A549 (cell line): ENCODE measurements at regions not wholly inside any gene's neighbourhood (a gene's known extent, or its start where the extent isn't known, plus 50 kb on each side); places are given as distances from the start of the nearest gene placed in this dataset.

ENCODE experiments used
- ATAC-seq, 2 experiments: fragments of 200-7000 bp in 1 of 2; fragments of >200 bp in 1 of 2; cut with Nextera tagmentation in 1 of 2; cut with Tn5 transposase in 1 of 2; 3 replicates each; pipeline versions ENCODE4 v1.8.0 to v1.9.1; 2018 to 2020; ENCODE audit warnings: mild to moderate bottlenecking in 1 of 2, moderate library complexity in 1 of 2
- CTCF ChIA-PET: fragments of 300-600 bp; sonication (Branson Sonifier 250); formaldehyde crosslinking; extraction: SDS; loops from one replicate; lab custom pipeline; 2021; ENCODE audit warnings: antibody characterized with exemption, inconsistent platforms; lab: Yijun Ruan, JAX
- POLR2A ChIA-PET: fragments of 350-600 bp; formaldehyde crosslinking; extraction: SDS; loops from one replicate; lab custom pipeline; 2021; ENCODE audit warnings: antibody characterized with exemption, inconsistent platforms; lab: Yijun Ruan, JAX
- DNase-seq, 2 experiments: peaks; one replicate each; pipeline versions ENCODE4 v3.0.0 to v3.0.0-alpha.2; 2011 to 2016; ENCODE audit warnings: low read depth in 1 of 2, low spot score in 1 of 2
- FAIRE-seq: peaks from 2 replicates; lab custom pipeline; 2011; peaks lifted over from hg19 to GRCh38; lab: Jason Lieb, UNC
- H3K27ac ChIP-seq, 2 experiments: fragments of >200 bp; sonication (Bioruptor Twin); formaldehyde crosslinking; 3 replicates each; pipeline ENCODE4 v1.5.1; 2016 to 2017
- H3K4me1 ChIP-seq: fragments of >200 bp; sonication (Bioruptor Twin); formaldehyde crosslinking; 3 replicates; pipeline ENCODE4 v1.6.1; 2016
- H3K4me2 ChIP-seq: fragments of >200 bp; sonication (Bioruptor Twin); formaldehyde crosslinking; 3 replicates; pipeline ENCODE4 v1.6.1; 2016
- H3K4me3 ChIP-seq: fragments of >200 bp; sonication (Bioruptor Twin); formaldehyde crosslinking; 3 replicates; pipeline ENCODE4 v1.5.1; 2016
- H3K9me3 ChIP-seq: fragments of >200 bp; sonication (Bioruptor Twin); formaldehyde crosslinking; 3 replicates; pipeline ENCODE4 v1.6.1; 2016
- BHLHE40 ChIP-seq: IDR thresholded peaks from 2 replicates; pipeline ENCODE4 v1.6.1; 2012; ENCODE audit warnings: low read depth, low read length, inconsistent platforms
- CBX8 ChIP-seq: fragments of 200-600 bp; sonication (generic); IDR thresholded peaks from 2 replicates; pipeline ENCODE4 v1.6.1; 2016
- EHMT2 ChIP-seq: fragments of 200-600 bp; sonication (generic); IDR thresholded peaks from 2 replicates; pipeline ENCODE4 v1.6.1; 2016; ENCODE audit warnings: antibody characterized with exemption, low read depth, mild to moderate bottlenecking, moderate library complexity
- ELK1 ChIP-seq: fragments of 150-350 bp; IDR thresholded peaks from 2 replicates; pipeline ENCODE4 v1.6.1; 2014; ENCODE audit warnings: low read depth, mild to moderate bottlenecking, low read length
- ESRRA ChIP-seq: fragments of 150-350 bp; IDR thresholded peaks from 2 replicates; pipeline ENCODE4 v1.6.1; 2014; ENCODE audit warnings: mild to moderate bottlenecking, low read length, borderline replicate concordance
- FOSL2 ChIP-seq, 2 experiments: fragments of 450-650 bp in 1 of 2; fragments of >200 bp in 1 of 2; sonication (Bioruptor Twin) in 1 of 2; formaldehyde crosslinking; IDR thresholded peaks; 2 replicates each; pipeline versions ENCODE4 v1.5.0 to v1.6.1; 2016 to 2020; ENCODE audit warnings: mild to moderate bottlenecking in 1 of 2, moderate library complexity in 1 of 2
- HOXB13 ChIP-seq: fragments of 250-450 bp; sonication (Bioruptor Pico); IDR thresholded peaks from 2 replicates; pipeline ENCODE4 v1.5.0; 2020; ENCODE audit warnings: low read depth, mild to moderate bottlenecking, moderate library complexity
- KDM1A ChIP-seq: fragments of 200-600 bp; sonication (generic); IDR thresholded peaks from 2 replicates; pipeline ENCODE4 v1.6.1; 2016; ENCODE audit warnings: low read depth, mild to moderate bottlenecking
- MAFK ChIP-seq: fragments of 450-650 bp; IDR thresholded peaks from 2 replicates; pipeline ENCODE4 v1.6.1; 2014; ENCODE audit not compliant: partially characterized antibody
- MAX ChIP-seq: IDR thresholded peaks from 2 replicates; pipeline ENCODE4 v1.6.1; 2012
- MYC ChIP-seq: IDR thresholded peaks from 2 replicates; pipeline ENCODE4 v1.6.1; 2012; ENCODE audit warnings: mild to moderate bottlenecking, inconsistent platforms, low read length, improper control_type of control experiment, borderline replicate concordance
- PHF8 ChIP-seq: fragments of 200-600 bp; sonication (generic); IDR thresholded peaks from 2 replicates; pipeline ENCODE4 v1.6.1; 2016; ENCODE audit warnings: low read depth, mild to moderate bottlenecking, antibody characterized with exemption, moderate library complexity, borderline replicate concordance
- RAD21 ChIP-seq, 2 experiments: fragments of >200 bp in 1 of 2; sonication (Bioruptor Twin) in 1 of 2; formaldehyde crosslinking in 1 of 2; IDR thresholded peaks in 1 of 2; conservative IDR thresholded peaks in 1 of 2; 2 replicates in 1 of 2; 3 replicates in 1 of 2; pipeline ENCODE4 v1.6.1; 2012 to 2018; ENCODE audit warnings: inconsistent platforms in 1 of 2
- RCOR1 ChIP-seq: fragments of 150-350 bp; IDR thresholded peaks from 2 replicates; pipeline ENCODE4 v1.6.1; 2014; ENCODE audit warnings: antibody characterized with exemption, low read length, low read depth
- RFX5 ChIP-seq: fragments of 450-650 bp; IDR thresholded peaks from 2 replicates; pipeline ENCODE4 v1.7.1; 2014; ENCODE audit warnings: antibody characterized with exemption, mild to moderate bottlenecking, moderate library complexity
- SMC3 ChIP-seq: fragments of >200 bp; sonication (Bioruptor Twin); formaldehyde crosslinking; IDR thresholded peaks from 3 replicates; pipeline ENCODE4 v1.6.1; 2018; ENCODE audit warnings: inconsistent platforms
- SREBF2 ChIP-seq: fragments of 450-650 bp; IDR thresholded peaks from 2 replicates; pipeline ENCODE4 v1.6.1; 2014; ENCODE audit warnings: mild to moderate bottlenecking, moderate library complexity
- TP53 ChIP-seq: fragments of 250-450 bp; sonication (Bioruptor Pico); IDR thresholded peaks from 2 replicates; pipeline ENCODE4 v1.5.0; 2021; ENCODE audit warnings: mild to moderate bottlenecking, moderate library complexity
- ZNF302 ChIP-seq: fragments of 250-450 bp; sonication (Bioruptor Pico); IDR thresholded peaks from 2 replicates; pipeline ENCODE4 v1.9.0; 2021; ENCODE audit warnings: inconsistent platforms, mild to moderate bottlenecking, moderate library complexity
- ZSCAN20 ChIP-seq: fragments of 250-450 bp; sonication (Bioruptor Pico); IDR thresholded peaks from 2 replicates; pipeline ENCODE4 v1.8.0; 2022; ENCODE audit warnings: mild to moderate bottlenecking, moderate library complexity
- WGBS: methylation state at CpG from one replicate; pipeline ENCODE4 v1.1.6; 2017; ENCODE audit errors: missing lambda C conversion rate; 5-methylcytosine and 5-hydroxymethylcytosine counted together
- TF ChIP-seq, protein P1 (sequence below): fragments of 250-450 bp; sonication (Bioruptor Pico); IDR thresholded peaks from 2 replicates; pipeline ENCODE4 v1.5.0; 2020; ENCODE audit warnings: low read depth, mild to moderate bottlenecking, moderate library complexity
- TF ChIP-seq, protein P2 (sequence below): fragments of 250-450 bp; sonication (Bioruptor Pico); IDR thresholded peaks from 2 replicates; pipeline ENCODE4 v1.5.0; 2021; ENCODE audit warnings: mild to moderate bottlenecking, moderate library complexity, borderline replicate concordance
- TF ChIP-seq, protein P3 (sequence below): IDR thresholded peaks from 2 replicates; pipeline ENCODE4 v1.6.1; 2012; ENCODE audit warnings: low read depth, borderline replicate concordance

DNA sequence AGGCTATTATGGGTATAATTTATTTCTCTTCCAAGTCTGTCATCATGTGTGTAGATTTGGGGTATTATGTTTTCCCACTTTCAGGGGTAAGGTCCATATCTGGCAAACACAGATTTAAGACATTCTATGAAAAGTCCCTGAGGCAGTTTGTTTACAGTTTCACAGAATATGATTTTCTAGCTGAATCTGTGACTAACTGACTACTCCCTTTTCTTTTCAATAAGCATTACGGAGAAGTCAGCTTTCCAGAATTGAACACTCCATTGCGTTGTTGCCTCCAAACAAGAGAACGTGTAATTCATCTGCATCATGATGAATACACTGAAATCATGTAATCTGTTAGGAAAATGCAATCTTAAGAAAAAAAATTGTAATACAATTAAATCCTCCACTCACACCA, 226.7 kb upstream of the SFRP2 start:
- no peaks in the 10 kb centered on the region for H3K9me3 ChIP-seq
- DNase-seq (no peak), ATAC-seq (no peak), FAIRE-seq (no peak)
- H3K27ac ChIP-seq = no peak overlapping the region
- CTCF ChIA-PET = no interaction called here
- WGBS = 16% methylated on average over 3 of the region's 3 CpGs
- POLR2A ChIA-PET = no interaction called here
- no peak for TF ChIP-seq HOXB13
- TF ChIP-seq, protein P1, sequence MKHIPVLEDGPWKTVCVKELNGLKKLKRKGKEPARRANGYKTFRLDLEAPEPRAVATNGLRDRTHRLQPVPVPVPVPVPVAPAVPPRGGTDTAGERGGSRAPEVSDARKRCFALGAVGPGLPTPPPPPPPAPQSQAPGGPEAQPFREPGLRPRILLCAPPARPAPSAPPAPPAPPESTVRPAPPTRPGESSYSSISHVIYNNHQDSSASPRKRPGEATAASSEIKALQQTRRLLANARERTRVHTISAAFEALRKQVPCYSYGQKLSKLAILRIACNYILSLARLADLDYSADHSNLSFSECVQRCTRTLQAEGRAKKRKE (CRISPR knock-in tag) = no peak
- no peak for TF ChIP-seq PHF8
- TF ChIP-seq RFX5 = no peak
- no peak for TF ChIP-seq EHMT2
- TF ChIP-seq SREBF2 = no peak
- TF ChIP-seq SMC3 = no peak
- TF ChIP-seq, protein P2, sequence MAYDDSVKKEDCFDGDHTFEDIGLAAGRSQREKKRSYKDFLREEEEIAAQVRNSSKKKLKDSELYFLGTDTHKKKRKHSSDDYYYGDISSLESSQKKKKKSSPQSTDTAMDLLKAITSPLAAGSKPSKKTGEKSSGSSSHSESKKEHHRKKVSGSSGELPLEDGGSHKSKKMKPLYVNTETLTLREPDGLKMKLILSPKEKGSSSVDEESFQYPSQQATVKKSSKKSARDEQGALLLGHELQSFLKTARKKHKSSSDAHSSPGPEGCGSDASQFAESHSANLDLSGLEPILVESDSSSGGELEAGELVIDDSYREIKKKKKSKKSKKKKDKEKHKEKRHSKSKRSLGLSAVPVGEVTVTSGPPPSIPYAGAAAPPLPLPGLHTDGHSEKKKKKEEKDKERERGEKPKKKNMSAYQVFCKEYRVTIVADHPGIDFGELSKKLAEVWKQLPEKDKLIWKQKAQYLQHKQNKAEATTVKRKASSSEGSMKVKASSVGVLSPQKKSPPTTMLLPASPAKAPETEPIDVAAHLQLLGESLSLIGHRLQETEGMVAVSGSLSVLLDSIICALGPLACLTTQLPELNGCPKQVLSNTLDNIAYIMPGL (CRISPR knock-in tag) = no peak
- no peak for TF ChIP-seq ZSCAN20 (CRISPR knock-in tag)
- no peak for TF ChIP-seq RAD21 (conservative IDR thresholded peaks at IDR 0.05 in 1 of 2, IDR thresholded peaks at IDR 0.05 in 1 of 2)
- no peaks in the 10 kb centered on the region for H3K4me1 ChIP-seq
- no peak overlapping the region for H3K4me2 ChIP-seq
- H3K4me3 ChIP-seq = no peak overlapping the region

DNA sequence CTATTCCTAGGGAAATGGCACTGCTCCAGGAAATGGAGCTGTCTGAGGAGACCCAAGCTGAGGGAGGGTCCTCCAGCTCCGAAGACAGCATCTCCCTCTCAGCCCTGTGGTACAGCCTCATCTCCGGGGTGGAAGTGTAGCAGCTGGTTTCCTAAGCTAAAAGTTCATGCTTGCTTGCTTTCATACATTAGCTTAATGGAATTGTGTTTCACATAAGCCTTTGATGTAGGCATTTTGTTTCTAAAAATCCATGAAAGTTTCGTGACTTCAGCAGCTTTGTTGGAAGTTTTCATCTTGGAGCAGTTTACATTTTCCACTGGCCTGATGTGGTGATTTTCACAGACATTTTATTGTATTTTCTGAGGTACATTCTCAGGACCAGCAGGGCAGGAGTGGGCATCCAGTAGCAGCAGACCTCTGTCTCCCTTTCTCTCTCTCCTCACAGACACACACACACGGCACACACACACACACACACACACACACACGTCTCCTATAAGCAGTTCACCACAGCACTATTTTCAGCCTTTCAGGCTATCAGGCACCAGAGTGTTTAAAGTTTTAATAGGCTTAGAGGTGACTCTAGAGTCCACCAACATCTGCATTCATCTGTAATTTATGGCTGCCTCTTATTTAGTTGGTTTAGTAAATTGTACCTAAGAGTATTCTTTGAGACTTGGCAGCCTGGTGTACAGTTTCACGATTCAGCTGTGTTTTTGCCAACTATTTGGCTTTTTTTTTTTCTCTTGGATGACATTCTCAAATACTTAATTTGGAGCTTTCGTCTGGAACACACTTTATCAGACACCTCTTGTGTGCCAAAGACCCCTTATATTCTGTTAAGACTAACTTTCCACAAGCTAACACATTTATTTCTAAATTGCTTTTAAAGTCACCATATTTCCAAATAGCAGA, 225.8 kb upstream of the SFRP2 start:
- WGBS = 1% methylated on average over 7 of the region's 7 CpGs
- ATAC-seq (no peak), DNase-seq (no peak)
- POLR2A ChIA-PET = interaction anchor here (0.5 kb wide), 1 partner anchor 13 kb away, joined by 4 read pairs; no protein-coding TSS in a partner anchor
- H3K4me2 ChIP-seq = no peak overlapping the region
- no peak for TF ChIP-seq MYC
- no peak for TF ChIP-seq ZSCAN20 (CRISPR knock-in tag)
- TF ChIP-seq TP53 (CRISPR knock-in tag) = no peak
- no peak for TF ChIP-seq KDM1A
- TF ChIP-seq BHLHE40 = no peak
- no peak for TF ChIP-seq HOXB13
- TF ChIP-seq CBX8 = no peak
- no peak for TF ChIP-seq ZNF302 (CRISPR knock-in tag)
- TF ChIP-seq, protein P3, sequence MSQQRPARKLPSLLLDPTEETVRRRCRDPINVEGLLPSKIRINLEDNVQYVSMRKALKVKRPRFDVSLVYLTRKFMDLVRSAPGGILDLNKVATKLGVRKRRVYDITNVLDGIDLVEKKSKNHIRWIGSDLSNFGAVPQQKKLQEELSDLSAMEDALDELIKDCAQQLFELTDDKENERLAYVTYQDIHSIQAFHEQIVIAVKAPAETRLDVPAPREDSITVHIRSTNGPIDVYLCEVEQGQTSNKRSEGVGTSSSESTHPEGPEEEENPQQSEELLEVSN = no peak
- no peak for TF ChIP-seq MAFK
- no peak for TF ChIP-seq ESRRA
- no peak for TF ChIP-seq FOSL2 (IDR thresholded peaks at IDR 0.05)
- no peak for TF ChIP-seq FOSL2 (CRISPR knock-in tag; IDR thresholded peaks at IDR 0.05)
- TF ChIP-seq ELK1 = no peak
- TF ChIP-seq RCOR1 = no peak
- no peak for TF ChIP-seq MAX
- TF ChIP-seq, all 56 proteins: peak for 0
- no peaks in the 10 kb centered on the region for H3K4me1 ChIP-seq
- CTCF ChIA-PET = no interaction called here
- FAIRE-seq = no peak
- H3K9me3 ChIP-seq = no peaks in the 10 kb centered on the region
- no peak overlapping the region for H3K27ac ChIP-seq
- no peak overlapping the region for H3K4me3 ChIP-seq
